ENCODE measurements at regions not wholly inside any gene's neighbourhood (a gene's known extent, or its start where the extent isn't known, plus 50 kb on each side); places are given as distances from the start of the nearest gene placed in this dataset.

- no peak overlapping the region for H2BK5ac ChIP-seq (ENCODE audit: low read length)
- H2BK15ac ChIP-seq (ENCODE audit: low read length) = no peak overlapping the region
- DNase-seq (ENCODE audit: low spot score) = no peak
- no peak overlapping the region for H3K4ac ChIP-seq (ENCODE audit: low read length)
- H3K27ac ChIP-seq (replicated peaks; ENCODE audit: low read length) = no peak overlapping the region
- no peak overlapping the region for H2AFZ ChIP-seq (ENCODE audit: low read length)
- H2BK12ac ChIP-seq (ENCODE audit: low read length) = no peak overlapping the region
- no peak overlapping the region for H2BK120ac ChIP-seq (ENCODE audit: low read depth, low read length)
- no peak overlapping the region for H3K18ac ChIP-seq (ENCODE audit: low read length)
- H2AK5ac ChIP-seq (ENCODE audit: low read depth, low read length) = no peak overlapping the region
- no CpG with 5 or more reads among the region's 5 CpGs for WGBS, 2 donors (ENCODE audit: extremely low coverage in 2 of 2, insufficient read length in 2 of 2, insufficient replicate concordance in 1 of 2)
- no peaks in the 10 kb centered on the region for H3K36me3 ChIP-seq (replicated peaks in 1 of 2; ENCODE audit: control insufficient read depth in 2 of 2, insufficient read depth in 2 of 2, low read length in 2 of 2)
- no peak overlapping the region for H3K9ac ChIP-seq (ENCODE audit: low read depth, low read length, poor library complexity)
- no peak overlapping the region for H4K8ac ChIP-seq (ENCODE audit: low read depth, low read length)
- H3K4me2 ChIP-seq (ENCODE audit: insufficient read depth, low read length, poor library complexity, severe bottlenecking) = no peak overlapping the region
- peaks cover 8 to 9% of the 10 kb centered on the region in 2 donors for H3K4me1 ChIP-seq (ENCODE audit: control insufficient read depth in 2 of 2, insufficient read depth in 1 of 2, low read depth in 1 of 2, low read length in 2 of 2)
- no peak overlapping the region for H3K14ac ChIP-seq (ENCODE audit: low read length)
- H3K23ac ChIP-seq (ENCODE audit: low read depth, low read length, poor library complexity) = no peak overlapping the region
- no peaks in the 10 kb centered on the region for H3K79me1 ChIP-seq (ENCODE audit: low read depth, low read length)
- H3K27me3 ChIP-seq (ENCODE audit: control insufficient read depth in 3 of 3, insufficient read depth in 3 of 3, low read depth in 1 of 3, low read length in 3 of 3) = no peaks in the 10 kb centered on the region
- H3K9me3 ChIP-seq (replicated peaks in 1 of 2; ENCODE audit: control insufficient read depth in 2 of 2, insufficient read depth in 1 of 2, low read depth in 1 of 2, low read length in 2 of 2) = no peaks in the 10 kb centered on the region
- H4K91ac ChIP-seq (ENCODE audit: low read depth, low read length, poor library complexity) = no peak overlapping the region
- H3K4me3 ChIP-seq (ENCODE audit: low read length in 2 of 2) = no peak overlapping the region
These were observed 294.4 kb upstream of the TPM1 start for GRCh38 chr15:62748196-62748595.

GRCh38 chr15:62749036-62749815 is 293.3 kb upstream of the TPM1 start:
- Histone ChIP-seq H3K4me1 (ENCODE audit: control insufficient read depth in 2 of 2, insufficient read depth in 1 of 2, low read depth in 1 of 2, low read length in 2 of 2) (peaks cover 3 to 4% of the 10 kb centered on the region in 2 donors), H3K27ac (replicated peaks; ENCODE audit: low read length) (no peak overlapping the region), H3K79me1 (ENCODE audit: low read depth, low read length) (no peaks in the 10 kb centered on the region), H4K8ac (ENCODE audit: low read depth, low read length) (no peak overlapping the region), H3K14ac (ENCODE audit: low read length) (no peak overlapping the region), H2BK5ac (ENCODE audit: low read length) (no peak overlapping the region), H3K18ac (ENCODE audit: low read length) (no peak overlapping the region), H4K91ac (ENCODE audit: low read depth, low read length, poor library complexity) (no peak overlapping the region), H3K4ac (ENCODE audit: low read length) (no peak overlapping the region), H3K36me3 (replicated peaks in 1 of 2; ENCODE audit: control insufficient read depth in 2 of 2, insufficient read depth in 2 of 2, low read length in 2 of 2) (no peaks in the 10 kb centered on the region), H3K4me2 (ENCODE audit: insufficient read depth, low read length, poor library complexity, severe bottlenecking) (no peak overlapping the region), H3K4me3 (ENCODE audit: low read length in 2 of 2) (no peak overlapping the region), H3K27me3 (ENCODE audit: control insufficient read depth in 3 of 3, insufficient read depth in 3 of 3, low read depth in 1 of 3, low read length in 3 of 3) (no peaks in the 10 kb centered on the region), H2AK5ac (ENCODE audit: low read depth, low read length) (no peak overlapping the region), H3K9me3 (replicated peaks in 1 of 2; ENCODE audit: control insufficient read depth in 2 of 2, insufficient read depth in 1 of 2, low read depth in 1 of 2, low read length in 2 of 2) (no peaks in the 10 kb centered on the region), H2AFZ (ENCODE audit: low read length) (no peak overlapping the region), H3K23ac (ENCODE audit: low read depth, low read length, poor library complexity) (no peak overlapping the region), H2BK120ac (ENCODE audit: low read depth, low read length) (no peak overlapping the region), H2BK12ac (ENCODE audit: low read length) (no peak overlapping the region), H3K9ac (ENCODE audit: low read depth, low read length, poor library complexity) (no peak overlapping the region), H2BK15ac (ENCODE audit: low read length) (no peak overlapping the region)
- WGBS, 2 donors (ENCODE audit: extremely low coverage in 2 of 2, insufficient read length in 2 of 2, insufficient replicate concordance in 1 of 2) = no CpG with 5 or more reads among the region's 5 CpGs
- no peak for DNase-seq (ENCODE audit: low spot score)

GRCh38 chr15:62750471-62750870 is 292.1 kb upstream of the TPM1 start:
- no peak overlapping the region for H3K14ac ChIP-seq (ENCODE audit: low read length)
- H2BK12ac ChIP-seq (ENCODE audit: low read length) = no peak overlapping the region
- no peak overlapping the region for H3K4ac ChIP-seq (ENCODE audit: low read length)
- no peak overlapping the region for H3K18ac ChIP-seq (ENCODE audit: low read length)
- no peaks in the 10 kb centered on the region for H3K79me1 ChIP-seq (ENCODE audit: low read depth, low read length)
- H2AFZ ChIP-seq (ENCODE audit: low read length) = no peak overlapping the region
- no peak overlapping the region for H3K27ac ChIP-seq (replicated peaks; ENCODE audit: low read length)
- no peak overlapping the region for H2AK5ac ChIP-seq (ENCODE audit: low read depth, low read length)
- DNase-seq (ENCODE audit: low spot score) = no peak
- no peak overlapping the region for H4K91ac ChIP-seq (ENCODE audit: low read depth, low read length, poor library complexity)
- no peak overlapping the region for H4K8ac ChIP-seq (ENCODE audit: low read depth, low read length)
- no peak overlapping the region for H2BK5ac ChIP-seq (ENCODE audit: low read length)
- no peak overlapping the region for H3K9ac ChIP-seq (ENCODE audit: low read depth, low read length, poor library complexity)
- H3K4me2 ChIP-seq (ENCODE audit: insufficient read depth, low read length, poor library complexity, severe bottlenecking) = no peak overlapping the region
- no peak overlapping the region for H3K4me3 ChIP-seq (ENCODE audit: low read length in 2 of 2)
- WGBS, 2 donors (ENCODE audit: extremely low coverage in 2 of 2, insufficient read length in 2 of 2, insufficient replicate concordance in 1 of 2) = no CpG with 5 or more reads among the region's 4 CpGs
- no peaks in the 10 kb centered on the region for H3K9me3 ChIP-seq (replicated peaks in 1 of 2; ENCODE audit: control insufficient read depth in 2 of 2, insufficient read depth in 1 of 2, low read depth in 1 of 2, low read length in 2 of 2)
- H3K4me1 ChIP-seq (ENCODE audit: control insufficient read depth in 2 of 2, insufficient read depth in 1 of 2, low read depth in 1 of 2, low read length in 2 of 2) = peaks cover 3 to 6% of the 10 kb centered on the region in 2 donors
- no peaks in the 10 kb centered on the region for H3K27me3 ChIP-seq (ENCODE audit: control insufficient read depth in 3 of 3, insufficient read depth in 3 of 3, low read depth in 1 of 3, low read length in 3 of 3)
- no peak overlapping the region for H3K23ac ChIP-seq (ENCODE audit: low read depth, low read length, poor library complexity)
- H2BK120ac ChIP-seq (ENCODE audit: low read depth, low read length) = no peak overlapping the region
- no peaks in the 10 kb centered on the region for H3K36me3 ChIP-seq (replicated peaks in 1 of 2; ENCODE audit: control insufficient read depth in 2 of 2, insufficient read depth in 2 of 2, low read length in 2 of 2)
- no peak overlapping the region for H2BK15ac ChIP-seq (ENCODE audit: low read length)

GRCh38 chr15:62752657-62753517 is 289.7 kb upstream of the TPM1 start:
- Histone ChIP-seq H3K14ac (ENCODE audit: low read length) (no peak overlapping the region), H3K4ac (ENCODE audit: low read length) (no peak overlapping the region), H3K18ac (ENCODE audit: low read length) (no peak overlapping the region), H2BK120ac (ENCODE audit: low read depth, low read length) (no peak overlapping the region), H3K27me3 (ENCODE audit: control insufficient read depth in 3 of 3, insufficient read depth in 3 of 3, low read depth in 1 of 3, low read length in 3 of 3) (peaks cover 0 to 3% (median 0%) of the 10 kb centered on the region in 3 experiments), H2BK12ac (ENCODE audit: low read length) (no peak overlapping the region), H2BK15ac (ENCODE audit: low read length) (no peak overlapping the region), H4K91ac (ENCODE audit: low read depth, low read length, poor library complexity) (no peak overlapping the region), H3K9ac (ENCODE audit: low read depth, low read length, poor library complexity) (no peak overlapping the region), H2AK5ac (ENCODE audit: low read depth, low read length) (no peak overlapping the region), H2AFZ (ENCODE audit: low read length) (no peak overlapping the region), H2BK5ac (ENCODE audit: low read length) (no peak overlapping the region), H3K4me3 (ENCODE audit: low read length in 2 of 2) (no peak overlapping the region), H3K27ac (replicated peaks; ENCODE audit: low read length) (no peak overlapping the region), H3K23ac (ENCODE audit: low read depth, low read length, poor library complexity) (no peak overlapping the region), H4K8ac (ENCODE audit: low read depth, low read length) (no peak overlapping the region), H3K4me1 (ENCODE audit: control insufficient read depth in 2 of 2, insufficient read depth in 1 of 2, low read depth in 1 of 2, low read length in 2 of 2) (peaks cover 12 to 18% of the 10 kb centered on the region in 2 donors), H3K79me1 (ENCODE audit: low read depth, low read length) (no peaks in the 10 kb centered on the region), H3K36me3 (replicated peaks in 1 of 2; ENCODE audit: control insufficient read depth in 2 of 2, insufficient read depth in 2 of 2, low read length in 2 of 2) (no peaks in the 10 kb centered on the region), H3K9me3 (replicated peaks in 1 of 2; ENCODE audit: control insufficient read depth in 2 of 2, insufficient read depth in 1 of 2, low read depth in 1 of 2, low read length in 2 of 2) (no peaks in the 10 kb centered on the region), H3K4me2 (ENCODE audit: insufficient read depth, low read length, poor library complexity, severe bottlenecking) (no peak overlapping the region)
- 100% methylated on average over 1 of the region's 6 CpGs; no CpG with 5 or more reads in 1 of the 2 donors for WGBS, 2 donors (ENCODE audit: extremely low coverage in 2 of 2, insufficient read length in 2 of 2, insufficient replicate concordance in 1 of 2)
- DNase-seq (ENCODE audit: low spot score) = no peak
